SK-N-SH treated with all-trans-retinoic acid at 6 μM for 48 hours (cell line): ENCODE measurements at regions not wholly inside any gene's neighbourhood (a gene's known extent, or its start where the extent isn't known, plus 50 kb on each side); places are given as distances from the start of the nearest gene placed in this dataset.
"Not testable (repeated sequence)": the region's sequence is repeated elsewhere in the genome, so short reads cannot be mapped to it uniquely, and the experiment has no call there.

ENCODE experiments used
- ARNTL ChIP-seq: fragments of 450-650 bp; formaldehyde crosslinking; IDR thresholded peaks from 2 replicates; pipeline ENCODE4 v1.5.0; 2020; ENCODE audit warnings: low read depth, mild to moderate bottlenecking, moderate library complexity, borderline replicate concordance
- CSRNP3 ChIP-seq: fragments of 250-450 bp; sonication (Bioruptor Pico); IDR thresholded peaks from 2 replicates; pipeline ENCODE4 v1.5.1; 2021; ENCODE audit warnings: mild to moderate bottlenecking, moderate library complexity
- GLIS3 ChIP-seq: fragments of 250-450 bp; sonication (Bioruptor Pico); IDR thresholded peaks from 2 replicates; pipeline ENCODE4 v1.5.0; 2020; ENCODE audit warnings: mild to moderate bottlenecking, moderate library complexity
- PPARA ChIP-seq: fragments of 250-450 bp; sonication (Bioruptor Pico); IDR thresholded peaks from 2 replicates; pipeline ENCODE4 v1.5.0; 2020; ENCODE audit warnings: mild to moderate bottlenecking, borderline replicate concordance
- RARB ChIP-seq: fragments of 250-450 bp; sonication (Bioruptor Pico); IDR thresholded peaks from 2 replicates; pipeline ENCODE4 v1.8.0; 2021; ENCODE audit warnings: mild to moderate bottlenecking, moderate library complexity
- SNAI2 ChIP-seq: fragments of 250-450 bp; sonication (Bioruptor Pico); IDR thresholded peaks from 2 replicates; pipeline ENCODE4 v1.5.0; 2020; ENCODE audit warnings: mild to moderate bottlenecking, moderate library complexity
- TCF4 ChIP-seq: fragments of 250-450 bp; sonication (Bioruptor Pico); IDR thresholded peaks from 2 replicates; pipeline ENCODE4 v1.8.0; 2021; ENCODE audit warnings: mild to moderate bottlenecking, moderate library complexity, borderline replicate concordance
- TSHZ2 ChIP-seq: fragments of 250-450 bp; sonication (Bioruptor Pico); IDR thresholded peaks from 2 replicates; pipeline ENCODE4 v1.5.0; 2020; ENCODE audit warnings: mild to moderate bottlenecking, moderate library complexity
- ZFP30 ChIP-seq: fragments of 450-650 bp; formaldehyde crosslinking; IDR thresholded peaks from 2 replicates; pipeline ENCODE4 v1.5.0; 2022; ENCODE audit warnings: mild to moderate bottlenecking, moderate library complexity
- TF ChIP-seq, protein P1 (sequence below): fragments of 250-450 bp; sonication (Bioruptor Pico); IDR thresholded peaks from 2 replicates; pipeline ENCODE4 v1.8.0; 2020; ENCODE audit warnings: mild to moderate bottlenecking, moderate library complexity, borderline replicate concordance
- TF ChIP-seq, protein P2 (sequence below): fragments of 250-450 bp; sonication (Bioruptor Pico); IDR thresholded peaks from 2 replicates; pipeline ENCODE4 v1.5.1; 2020; ENCODE audit warnings: low read depth, mild to moderate bottlenecking, moderate library complexity
- TF ChIP-seq, protein P3 (sequence below): fragments of 250-450 bp; sonication (Bioruptor Pico); IDR thresholded peaks from 2 replicates; pipeline ENCODE4 v1.8.0; 2021; ENCODE audit warnings: low read depth, mild to moderate bottlenecking, moderate library complexity, borderline replicate concordance

DNA sequence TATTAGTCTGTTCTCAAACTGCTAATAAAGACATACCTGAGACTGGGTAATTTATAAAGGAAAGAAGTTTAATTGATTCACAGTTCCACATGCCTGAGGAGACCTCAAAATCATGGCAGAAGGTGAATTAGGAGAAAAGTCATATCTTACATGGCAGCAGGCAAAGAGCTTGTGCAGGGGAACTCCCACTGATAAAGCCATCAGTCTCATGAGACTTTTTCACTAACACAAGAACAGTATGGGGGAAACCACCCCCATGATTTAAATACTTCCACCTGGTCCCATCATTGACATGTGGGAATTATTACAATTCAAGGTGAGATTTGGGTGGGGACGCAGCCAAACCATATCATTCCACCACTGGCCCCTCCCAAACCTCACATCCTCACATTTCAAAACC lies 166.8 kb downstream of the TENT5A start:
- not testable (repeated sequence) for TF ChIP-seq TSHZ2 (CRISPR knock-in tag); PPARA (CRISPR knock-in tag); ARNTL; SNAI2 (CRISPR knock-in tag); ZFP30 (CRISPR knock-in tag); GLIS3 (CRISPR knock-in tag); RARB (CRISPR knock-in tag); TCF4 (CRISPR knock-in tag); CSRNP3
- TF ChIP-seq, protein P1, sequence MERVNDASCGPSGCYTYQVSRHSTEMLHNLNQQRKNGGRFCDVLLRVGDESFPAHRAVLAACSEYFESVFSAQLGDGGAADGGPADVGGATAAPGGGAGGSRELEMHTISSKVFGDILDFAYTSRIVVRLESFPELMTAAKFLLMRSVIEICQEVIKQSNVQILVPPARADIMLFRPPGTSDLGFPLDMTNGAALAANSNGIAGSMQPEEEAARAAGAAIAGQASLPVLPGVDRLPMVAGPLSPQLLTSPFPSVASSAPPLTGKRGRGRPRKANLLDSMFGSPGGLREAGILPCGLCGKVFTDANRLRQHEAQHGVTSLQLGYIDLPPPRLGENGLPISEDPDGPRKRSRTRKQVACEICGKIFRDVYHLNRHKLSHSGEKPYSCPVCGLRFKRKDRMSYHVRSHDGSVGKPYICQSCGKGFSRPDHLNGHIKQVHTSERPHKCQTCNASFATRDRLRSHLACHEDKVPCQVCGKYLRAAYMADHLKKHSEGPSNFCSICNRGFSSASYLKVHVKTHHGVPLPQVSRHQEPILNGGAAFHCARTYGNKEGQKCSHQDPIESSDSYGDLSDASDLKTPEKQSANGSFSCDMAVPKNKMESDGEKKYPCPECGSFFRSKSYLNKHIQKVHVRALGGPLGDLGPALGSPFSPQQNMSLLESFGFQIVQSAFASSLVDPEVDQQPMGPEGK (CRISPR knock-in tag), result not testable (repeated sequence)
- TF ChIP-seq, protein P2, sequence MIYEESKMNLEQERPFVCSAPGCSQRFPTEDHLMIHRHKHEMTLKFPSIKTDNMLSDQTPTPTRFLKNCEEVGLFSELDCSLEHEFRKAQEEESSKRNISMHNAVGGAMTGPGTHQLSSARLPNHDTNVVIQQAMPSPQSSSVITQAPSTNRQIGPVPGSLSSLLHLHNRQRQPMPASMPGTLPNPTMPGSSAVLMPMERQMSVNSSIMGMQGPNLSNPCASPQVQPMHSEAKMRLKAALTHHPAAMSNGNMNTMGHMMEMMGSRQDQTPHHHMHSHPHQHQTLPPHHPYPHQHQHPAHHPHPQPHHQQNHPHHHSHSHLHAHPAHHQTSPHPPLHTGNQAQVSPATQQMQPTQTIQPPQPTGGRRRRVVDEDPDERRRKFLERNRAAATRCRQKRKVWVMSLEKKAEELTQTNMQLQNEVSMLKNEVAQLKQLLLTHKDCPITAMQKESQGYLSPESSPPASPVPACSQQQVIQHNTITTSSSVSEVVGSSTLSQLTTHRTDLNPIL (CRISPR knock-in tag), result not testable (repeated sequence)
- TF ChIP-seq, protein P3, sequence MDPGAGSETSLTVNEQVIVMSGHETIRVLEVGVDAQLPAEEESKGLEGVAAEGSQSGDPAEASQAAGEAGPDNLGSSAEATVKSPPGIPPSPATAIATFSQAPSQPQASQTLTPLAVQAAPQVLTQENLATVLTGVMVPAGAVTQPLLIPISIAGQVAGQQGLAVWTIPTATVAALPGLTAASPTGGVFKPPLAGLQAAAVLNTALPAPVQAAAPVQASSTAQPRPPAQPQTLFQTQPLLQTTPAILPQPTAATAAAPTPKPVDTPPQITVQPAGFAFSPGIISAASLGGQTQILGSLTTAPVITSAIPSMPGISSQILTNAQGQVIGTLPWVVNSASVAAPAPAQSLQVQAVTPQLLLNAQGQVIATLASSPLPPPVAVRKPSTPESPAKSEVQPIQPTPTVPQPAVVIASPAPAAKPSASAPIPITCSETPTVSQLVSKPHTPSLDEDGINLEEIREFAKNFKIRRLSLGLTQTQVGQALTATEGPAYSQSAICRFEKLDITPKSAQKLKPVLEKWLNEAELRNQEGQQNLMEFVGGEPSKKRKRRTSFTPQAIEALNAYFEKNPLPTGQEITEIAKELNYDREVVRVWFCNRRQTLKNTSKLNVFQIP (CRISPR knock-in tag), result not testable (repeated sequence)
